Activated CD8-positive, alpha-beta memory T cell treated with anti-CD3 and anti-CD28 coated beads, Interleukin-2, amount 50 U/mL, for 4 hours (primary cell): ENCODE measurements at regions not wholly inside any gene's neighbourhood (a gene's known extent, or its start where the extent isn't known, plus 50 kb on each side); places are given as distances from the start of the nearest gene placed in this dataset.

Experiments used
- DNase-seq: peaks from one replicate; pipeline ENCODE4 v3.0.0-alpha.2; 2020

- DNase-seq, result no peak
Measured at GRCh38 chr7:98040626-98041360, 50.8 kb upstream of the OCM2 start.

- DNase-seq, result no peak
Measured at GRCh38 chr7:98046816-98047215, 56.8 kb upstream of the OCM2 start.

- DNase-seq, result no peak
Measured at GRCh38 chr7:98049034-98049433, 57.6 kb upstream of the LMTK2 start.

GRCh38 chr7:98051118-98051744, 55.4 kb upstream of the LMTK2 start:
- DNase-seq, result peak; percentile 56

- no peak for DNase-seq
Measured at GRCh38 chr7:98054585-98054984, 52.1 kb upstream of the LMTK2 start.

- no peak for DNase-seq
Measured at GRCh38 chr7:98056580-98056979, 50.1 kb upstream of the LMTK2 start.
